H9 (cell line): ENCODE measurements at regions not wholly inside any gene's neighbourhood (a gene's known extent, or its start where the extent isn't known, plus 50 kb on each side); places are given as distances from the start of the nearest gene placed in this dataset.

Experiments used
- DNase-seq: peaks from one replicate; pipeline ENCODE4 v3.0.0-alpha.2; 2017
- H2AFZ ChIP-seq: one replicate; pipeline ENCODE4 v1.6.1; 2013; ENCODE audit warnings: mild to moderate bottlenecking, low read length, control low read depth, moderate library complexity
- H2AK5ac ChIP-seq: 2 replicates; pipeline ENCODE4 v1.6.1; 2013; ENCODE audit warnings: low read length, control low read depth, mixed read lengths; ENCODE audit not compliant: insufficient read length
- H2BK120ac ChIP-seq: one replicate; pipeline ENCODE4 v1.6.1; 2013; ENCODE audit warnings: low read depth, mild to moderate bottlenecking, low read length, control low read depth, inconsistent platforms; ENCODE audit not compliant: poor library complexity, severe bottlenecking
- H2BK12ac ChIP-seq: 2 replicates; pipeline ENCODE4 v1.6.1; 2013; ENCODE audit warnings: low read length, control low read depth, mixed read lengths, low read depth; ENCODE audit not compliant: insufficient read length
- H2BK15ac ChIP-seq: 2 replicates; pipeline ENCODE4 v1.6.1; 2013; ENCODE audit warnings: low read depth, low read length, control low read depth
- H2BK20ac ChIP-seq: one replicate; pipeline ENCODE4 v1.6.1; 2013; ENCODE audit warnings: low read depth, mild to moderate bottlenecking, low read length, control low read depth, inconsistent platforms; ENCODE audit not compliant: poor library complexity, severe bottlenecking
- H2BK5ac ChIP-seq: 2 replicates; pipeline ENCODE4 v1.6.1; 2013; ENCODE audit warnings: low read length, control low read depth, mixed read lengths; ENCODE audit not compliant: insufficient read length
- H3K14ac ChIP-seq: 2 replicates; pipeline ENCODE4 v1.6.1; 2013; ENCODE audit warnings: low read length, control low read depth; ENCODE audit not compliant: insufficient read depth
- H3K18ac ChIP-seq: 2 replicates; pipeline ENCODE4 v1.6.1; 2013; ENCODE audit warnings: low read depth, mild to moderate bottlenecking, mixed read lengths, low read length, control low read depth; ENCODE audit not compliant: insufficient read length
- H3K23ac ChIP-seq: 2 replicates; pipeline ENCODE4 v1.6.1; 2013; ENCODE audit warnings: low read length, control low read depth, mixed read lengths, low read depth; ENCODE audit not compliant: insufficient read length
- H3K23me2 ChIP-seq: 2 replicates; pipeline ENCODE4 v1.6.1; 2013; ENCODE audit warnings: low read depth, mild to moderate bottlenecking, mixed read lengths, low read length, control low read depth; ENCODE audit not compliant: insufficient read length, poor library complexity, severe bottlenecking
- H3K27ac ChIP-seq: 2 replicates; pipeline ENCODE4 v1.5.1; 2013; ENCODE audit warnings: low read length, control low read depth, mixed read lengths, low read depth; ENCODE audit not compliant: insufficient read length
- H3K27me3 ChIP-seq: 2 replicates; pipeline ENCODE4 v1.6.1; 2013; ENCODE audit warnings: low read length, control low read depth, inconsistent platforms; ENCODE audit not compliant: insufficient read depth
- H3K4ac ChIP-seq: 2 replicates; pipeline ENCODE4 v1.6.1; 2013; ENCODE audit warnings: low read depth, mild to moderate bottlenecking, control low read depth, inconsistent platforms, low read length, moderate library complexity
- H3K4me1 ChIP-seq: 2 replicates; pipeline ENCODE4 v1.6.1; 2013; ENCODE audit warnings: low read length, control low read depth, inconsistent platforms; ENCODE audit not compliant: insufficient read depth
- H3K4me2 ChIP-seq: 2 replicates; pipeline ENCODE4 v1.6.1; 2013; ENCODE audit warnings: low read length, control low read depth, mixed read lengths; ENCODE audit not compliant: insufficient read length, insufficient read depth
- H3K56ac ChIP-seq: 2 replicates; pipeline ENCODE4 v1.6.1; 2013; ENCODE audit warnings: low read depth, mild to moderate bottlenecking, mixed read lengths, low read length, control low read depth; ENCODE audit not compliant: insufficient read length
- H3K79me1 ChIP-seq: 2 replicates; pipeline ENCODE4 v1.6.1; 2013; ENCODE audit warnings: low read depth, mild to moderate bottlenecking, moderate library complexity, low read length, control low read depth, inconsistent platforms; ENCODE audit not compliant: insufficient read depth, poor library complexity, severe bottlenecking
- H3K79me2 ChIP-seq: 2 replicates; pipeline ENCODE4 v1.6.1; 2013; ENCODE audit warnings: low read length, control low read depth, inconsistent platforms; ENCODE audit not compliant: insufficient read depth
- H3K9ac ChIP-seq: 2 replicates; pipeline ENCODE4 v1.6.1; 2013; ENCODE audit warnings: low read length, control low read depth, mixed read lengths; ENCODE audit not compliant: insufficient read length; ENCODE audit errors: extremely low read depth
- H3K9me3 ChIP-seq: one replicate; pipeline ENCODE4 v1.6.1; 2013; ENCODE audit warnings: low read depth, low read length, inconsistent platforms; ENCODE audit not compliant: control insufficient read depth
- H3T11ph ChIP-seq: one replicate; pipeline ENCODE4 v1.6.1; 2013; ENCODE audit warnings: mild to moderate bottlenecking, low read length, control low read depth, inconsistent platforms
- H4K20me1 ChIP-seq: one replicate; pipeline ENCODE4 v1.6.1; 2013; ENCODE audit not compliant: control insufficient read depth, insufficient read length, insufficient read depth
- H4K5ac ChIP-seq: 2 replicates; pipeline ENCODE4 v1.6.1; 2013; ENCODE audit warnings: low read depth, mild to moderate bottlenecking, mixed read lengths, low read length, control low read depth; ENCODE audit not compliant: insufficient read length
- H4K8ac ChIP-seq: replicated peaks from 2 replicates; pipeline ENCODE4 v1.6.1; 2013; ENCODE audit warnings: low read length, control low read depth, mixed read lengths, low read depth; ENCODE audit not compliant: insufficient read length
- H4K91ac ChIP-seq: 2 replicates; pipeline ENCODE4 v1.6.1; 2013; ENCODE audit warnings: low read depth, mild to moderate bottlenecking, moderate library complexity, mixed read lengths, low read length, control low read depth; ENCODE audit not compliant: insufficient read length
- H3K27ac Mint-ChIP-seq, 3 experiments: 2 replicates in 2 of 3; 3 replicates in 1 of 3; pipeline ENCODE4 v1.8.0; 2020 to 2021; ENCODE audit warnings: mixed read lengths in 3 of 3, mild to moderate bottlenecking in 1 of 3, moderate library complexity in 1 of 3
- H3K27me3 Mint-ChIP-seq: 2 replicates; pipeline ENCODE4 v1.8.0; 2021; ENCODE audit warnings: low read depth, mild to moderate bottlenecking, moderate library complexity, mixed read lengths
- H3K36me3 Mint-ChIP-seq, 3 experiments: 2 replicates in 2 of 3; 3 replicates in 1 of 3; pipeline ENCODE4 v1.8.0; 2020 to 2021; ENCODE audit warnings: low read depth in 3 of 3, mixed read lengths in 3 of 3; ENCODE audit not compliant: insufficient read depth in 1 of 3
- H3K4me1 Mint-ChIP-seq, 2 experiments: 2 replicates each; pipeline ENCODE4 v1.8.0; 2020; ENCODE audit warnings: mixed read lengths in 2 of 2
- H3K4me3 Mint-ChIP-seq, 2 experiments: 2 replicates in 1 of 2; 3 replicates in 1 of 2; pipeline ENCODE4 v1.8.0; 2020 to 2021; ENCODE audit warnings: mild to moderate bottlenecking in 2 of 2, mixed read lengths in 2 of 2, moderate library complexity in 1 of 2
- H3K9me3 Mint-ChIP-seq, 2 experiments: 2 replicates in 1 of 2; 3 replicates in 1 of 2; pipeline ENCODE4 v1.8.0; 2020; ENCODE audit warnings: mild to moderate bottlenecking in 2 of 2, mixed read lengths in 2 of 2, moderate library complexity in 1 of 2
- CTCF ChIP-seq: fragments of 200-600 bp; sonication (generic); conservative IDR thresholded peaks from 3 replicates; pipeline ENCODE4 v1.8.0; 2021; ENCODE audit warnings: antibody characterized with exemption, mild to moderate bottlenecking
- WGBS: extraction: QIAGEN DNeasy Blood & Tissue Kit; methylation state at CpG from one replicate; pipeline ENCODE4 v1.1.7; 2013; ENCODE audit warnings: missing lambda C conversion rate, low lambda C conversion rate, mixed read lengths; ENCODE audit not compliant: insufficient read length; ENCODE audit errors: extremely low coverage; 5-methylcytosine and 5-hydroxymethylcytosine counted together

DNA sequence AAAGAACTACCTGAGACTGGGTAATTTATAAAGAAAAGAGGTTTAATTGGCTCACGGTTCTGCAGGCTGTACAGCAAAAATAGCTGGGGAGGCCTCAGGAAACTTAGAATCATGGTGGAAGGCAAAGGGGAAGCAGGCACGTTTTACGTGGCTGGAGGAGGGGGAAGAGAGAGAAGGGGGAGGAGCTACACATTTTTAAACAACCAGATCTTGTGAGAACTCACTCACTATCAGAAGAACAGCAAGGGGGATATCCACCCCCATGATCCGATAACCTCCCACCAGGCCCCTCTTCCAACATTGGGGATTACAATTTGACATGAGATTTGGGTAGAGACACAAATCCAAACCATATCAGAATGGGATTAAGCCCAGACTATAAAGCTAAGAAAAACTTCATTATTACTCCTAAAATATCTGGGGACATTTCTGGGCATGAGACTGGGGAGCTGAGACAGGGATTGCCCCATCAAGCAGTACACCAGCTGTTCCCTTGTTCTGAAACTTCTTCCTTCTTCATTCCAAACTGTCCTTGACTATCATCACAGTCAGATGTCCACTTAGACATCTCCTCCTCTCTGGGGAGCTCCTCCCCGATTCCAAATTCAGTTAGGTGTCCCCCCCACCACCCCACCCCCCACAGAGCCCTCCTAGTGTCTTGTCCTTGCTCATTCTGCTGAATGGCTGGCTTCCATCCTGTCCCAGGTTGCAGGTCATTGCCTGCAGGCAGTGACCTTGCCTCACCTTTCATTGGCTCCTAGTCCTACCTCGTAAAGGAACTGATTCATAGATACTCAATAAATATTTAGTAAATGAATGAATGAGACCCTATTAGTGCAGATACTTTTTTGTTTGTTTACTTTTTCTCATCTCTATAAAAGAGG lies 132.6 kb downstream of the EVX1 start:
- Histone ChIP-seq H3K79me1 (no peaks in the 10 kb centered on the region), H3K9me3 (no peaks in the 10 kb centered on the region), H2BK12ac (no peak overlapping the region), H4K8ac (no peak overlapping the region), H4K20me1 (no peaks in the 10 kb centered on the region), H3K4me2 (no peak overlapping the region), H2BK120ac (no peak overlapping the region), H3K4me1 (peaks cover 14% of the 10 kb centered on the region; the same call in 1 of the 2 replicates), H3K27ac (no peak overlapping the region), H3K23ac (no peak overlapping the region), H3K9ac (no peak overlapping the region), H4K91ac (no peak overlapping the region), H4K5ac (no peak overlapping the region), H3K79me2 (no peaks in the 10 kb centered on the region), H3K4ac (no peak overlapping the region), H3K56ac (no peak overlapping the region), H2BK15ac (no peak overlapping the region), H2AK5ac (no peak overlapping the region), H2BK20ac (no peak overlapping the region), H3K18ac (no peak overlapping the region), H2BK5ac (no peak overlapping the region), H3K14ac (no peak overlapping the region), H3T11ph (no peak overlapping the region), H2AFZ (no peak overlapping the region), H3K23me2 (no peaks in the 10 kb centered on the region), H3K27me3 (no peaks in the 10 kb centered on the region; the same call in 1 of the 2 replicates)
- H3K27ac Mint-ChIP-seq = 0 out of 7 replicates have a peak overlapping the region, but pooled peaks of 1 of the 3 experiments have one; percentile 18
- peaks cover 30 to 46% of the 10 kb centered on the region in 2 experiments for H3K4me1 Mint-ChIP-seq
- no peak for TF ChIP-seq CTCF
- DNase-seq = no peak
- peaks cover 8% of the 10 kb centered on the region for H3K27me3 Mint-ChIP-seq
- WGBS = no CpG with 5 or more reads among the region's 6 CpGs
- H3K4me3 Mint-ChIP-seq = peak overlapping the region in 1 of 2 experiments; percentile 29; a peak in 2 of 5 replicates
- H3K36me3 Mint-ChIP-seq = no peaks in the 10 kb centered on the region; a peak in 1 of 7 replicates
- H3K9me3 Mint-ChIP-seq = no peaks in the 10 kb centered on the region
